ENCODE measurements at regions not wholly inside any gene's neighbourhood (a gene's known extent, or its start where the extent isn't known, plus 50 kb on each side); places are given as distances from the start of the nearest gene placed in this dataset.
"Not testable (repeated sequence)": the region's sequence is repeated elsewhere in the genome, so short reads cannot be mapped to it uniquely, and the experiment has no call there.

GRCh38 chr1:5727871-5728643 is 264.2 kb downstream of the NPHP4 start:
- Mint-ChIP-seq H3K4me1 (no peaks in the 10 kb centered on the region), H3K27ac (no peak overlapping the region), H3K9me3 (no peaks in the 10 kb centered on the region), H3K27me3 (peaks cover 5% of the 10 kb centered on the region), H3K4me3 (no peak overlapping the region), H3K36me3 (no peaks in the 10 kb centered on the region)
- POLR2A ChIA-PET = no interaction called here
- no peak for ATAC-seq (ENCODE audit: low read depth)
- peak; percentile 4 for DNase-seq

DNA sequence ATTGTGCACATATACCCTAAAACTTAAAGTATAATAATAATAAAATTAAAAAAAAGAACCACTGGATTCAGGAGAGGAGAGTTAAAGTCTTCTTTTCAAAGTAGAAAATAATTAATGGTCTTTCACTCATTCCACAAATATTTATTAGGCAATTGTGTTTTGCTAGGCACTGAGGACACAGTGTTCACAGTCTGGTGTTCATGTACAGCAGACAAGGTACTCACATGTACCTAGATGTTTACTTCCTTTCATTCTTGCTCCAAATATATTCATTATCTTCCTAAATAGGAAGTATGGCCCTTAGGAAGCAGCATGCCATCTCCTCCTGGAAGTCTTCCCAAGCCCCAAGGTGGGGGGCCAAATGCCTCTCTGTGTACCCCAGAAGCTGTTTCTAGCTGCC is 265.0 kb downstream of the NPHP4 start:
- H3K4me1 Mint-ChIP-seq = no peaks in the 10 kb centered on the region
- H3K9me3 Mint-ChIP-seq = no peaks in the 10 kb centered on the region
- POLR2A ChIA-PET = no interaction called here
- peaks cover 5% of the 10 kb centered on the region for H3K27me3 Mint-ChIP-seq
- ATAC-seq (ENCODE audit: low read depth) (no peak), DNase-seq (no peak)
- no peak overlapping the region for H3K27ac Mint-ChIP-seq
- H3K4me3 Mint-ChIP-seq = no peak overlapping the region
- no peaks in the 10 kb centered on the region for H3K36me3 Mint-ChIP-seq

DNA sequence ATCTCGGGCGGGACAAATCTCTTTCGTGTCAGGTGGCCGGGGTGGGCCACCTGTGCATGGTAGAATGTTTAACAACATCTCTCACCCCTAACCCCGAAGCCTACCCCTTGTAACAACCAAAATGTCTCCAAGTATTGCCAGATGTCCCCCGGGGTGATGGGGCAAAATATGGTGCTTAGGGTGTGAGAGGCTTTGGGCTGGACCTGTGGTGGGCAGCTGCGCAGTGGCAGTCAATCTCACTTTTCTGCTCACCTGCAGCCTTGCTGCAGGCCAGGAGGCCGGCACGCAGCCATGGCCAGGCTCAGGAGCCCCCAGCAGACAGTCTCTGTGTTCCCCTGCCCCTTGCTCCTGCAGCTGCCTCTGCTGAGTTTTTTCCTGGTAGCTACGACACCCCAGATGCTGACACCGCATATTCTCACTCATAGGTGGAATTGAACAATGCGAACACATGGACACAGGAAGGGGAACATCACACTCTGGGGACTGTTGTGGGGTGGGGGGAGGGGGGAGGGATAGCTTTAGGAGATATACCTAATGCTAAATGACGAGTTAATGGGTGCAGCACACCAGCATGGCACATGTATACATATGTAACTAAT is 265.5 kb downstream of the NPHP4 start:
- POLR2A ChIA-PET; H3K4me3 Mint-ChIP-seq; H3K27me3 Mint-ChIP-seq; H3K36me3 Mint-ChIP-seq; ATAC-seq (ENCODE audit: low read depth); H3K9me3 Mint-ChIP-seq; H3K27ac Mint-ChIP-seq; H3K4me1 Mint-ChIP-seq: not testable (repeated sequence)
- DNase-seq = peak; percentile 3

- POLR2A ChIA-PET = no interaction called here
- H3K4me1 Mint-ChIP-seq = no peaks in the 10 kb centered on the region
- no peaks in the 10 kb centered on the region for H3K9me3 Mint-ChIP-seq
- H3K27ac Mint-ChIP-seq = no peak overlapping the region
- ATAC-seq (ENCODE audit: low read depth) (no peak), DNase-seq (no peak)
- peaks cover 5% of the 10 kb centered on the region for H3K27me3 Mint-ChIP-seq
- no peaks in the 10 kb centered on the region for H3K36me3 Mint-ChIP-seq
- no peak overlapping the region for H3K4me3 Mint-ChIP-seq
Observed at GRCh38 chr1:5725855-5726585, 266.2 kb downstream of the NPHP4 start.

GRCh38 chr1:5725406-5725805 is 266.8 kb downstream of the NPHP4 start:
- Mint-ChIP-seq H3K36me3 (no peaks in the 10 kb centered on the region), H3K4me1 (no peaks in the 10 kb centered on the region), H3K27me3 (peaks cover 5% of the 10 kb centered on the region), H3K9me3 (no peaks in the 10 kb centered on the region), H3K4me3 (no peak overlapping the region), H3K27ac (no peak overlapping the region)
- no peak for DNase-seq
- POLR2A ChIA-PET = no interaction called here
- ATAC-seq (ENCODE audit: low read depth) = no peak

- ATAC-seq (ENCODE audit: low read depth) (no peak), DNase-seq (no peak)
- no peak overlapping the region for H3K27ac Mint-ChIP-seq
- H3K9me3 Mint-ChIP-seq = no peaks in the 10 kb centered on the region
- peaks cover 5% of the 10 kb centered on the region for H3K27me3 Mint-ChIP-seq
- no peaks in the 10 kb centered on the region for H3K4me1 Mint-ChIP-seq
- POLR2A ChIA-PET = no interaction called here
- no peaks in the 10 kb centered on the region for H3K36me3 Mint-ChIP-seq
- no peak overlapping the region for H3K4me3 Mint-ChIP-seq
Observed at GRCh38 chr1:5724847-5725246, 267.4 kb downstream of the NPHP4 start.

DNA sequence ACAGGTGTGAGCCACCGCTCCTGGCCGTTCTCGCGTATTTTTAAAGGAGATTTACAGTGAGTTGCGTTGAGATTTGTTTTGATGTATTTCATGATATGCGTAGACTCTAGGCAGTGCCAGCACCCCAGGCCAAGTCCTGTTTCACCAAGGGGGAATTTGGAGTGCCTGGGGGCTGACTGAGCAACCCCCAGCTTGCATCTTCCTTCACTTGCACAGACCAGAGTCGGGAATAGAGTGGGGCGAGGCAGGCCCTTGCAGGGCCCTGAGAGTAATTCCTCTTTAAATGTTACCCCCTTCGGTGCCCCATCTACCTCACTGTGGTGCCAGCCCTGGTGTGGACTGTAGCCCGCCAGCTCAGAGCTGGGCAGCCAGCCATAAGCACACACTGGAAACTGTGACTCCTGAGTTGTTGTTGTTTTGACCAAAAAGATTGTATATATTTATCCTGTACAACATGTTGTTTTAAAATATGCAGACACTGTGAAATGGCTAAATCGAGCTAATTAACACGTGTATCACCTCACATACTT is 269.5 kb downstream of the NPHP4 start:
- H3K27ac Mint-ChIP-seq = no peak overlapping the region
- DNase-seq = no peak
- ATAC-seq (ENCODE audit: low read depth) = no peak
- H3K36me3 Mint-ChIP-seq = no peaks in the 10 kb centered on the region
- no peaks in the 10 kb centered on the region for H3K9me3 Mint-ChIP-seq
- H3K4me1 Mint-ChIP-seq = no peaks in the 10 kb centered on the region
- H3K27me3 Mint-ChIP-seq = peaks cover 2% of the 10 kb centered on the region
- no peak overlapping the region for H3K4me3 Mint-ChIP-seq
- POLR2A ChIA-PET = no interaction called here

- H3K36me3 Mint-ChIP-seq = no peaks in the 10 kb centered on the region
- no peak for DNase-seq
- no peak for ATAC-seq (ENCODE audit: low read depth)
- H3K4me3 Mint-ChIP-seq = no peak overlapping the region
- no peaks in the 10 kb centered on the region for H3K9me3 Mint-ChIP-seq
- no peaks in the 10 kb centered on the region for H3K4me1 Mint-ChIP-seq
- peaks cover 2% of the 10 kb centered on the region for H3K27me3 Mint-ChIP-seq
- POLR2A ChIA-PET = no interaction called here
- no peak overlapping the region for H3K27ac Mint-ChIP-seq
Observed at GRCh38 chr1:5721634-5722215, 270.5 kb downstream of the NPHP4 start.

DNA sequence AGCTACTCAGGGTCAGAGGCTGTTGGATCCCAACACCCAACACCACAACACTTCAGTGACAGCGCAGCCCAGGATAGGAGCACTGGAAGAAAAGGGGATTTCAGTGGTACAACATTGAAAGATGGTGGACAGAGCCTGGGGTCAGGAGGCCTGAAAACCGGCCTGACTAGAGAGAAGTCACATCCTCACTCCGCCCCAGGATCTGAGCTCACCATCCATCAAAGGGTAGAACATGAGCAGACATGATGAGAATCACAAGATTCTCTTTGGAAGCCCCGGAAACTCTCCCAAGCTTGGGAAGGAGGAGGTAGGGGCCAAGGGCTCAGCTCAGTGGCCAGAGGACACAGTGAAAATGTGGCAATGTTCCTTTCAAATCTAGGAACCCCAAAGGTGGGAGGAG is 271.3 kb downstream of the NPHP4 start:
- peaks cover 2% of the 10 kb centered on the region for H3K27me3 Mint-ChIP-seq
- H3K9me3 Mint-ChIP-seq = no peaks in the 10 kb centered on the region
- no peak overlapping the region for H3K27ac Mint-ChIP-seq
- H3K4me1 Mint-ChIP-seq = no peaks in the 10 kb centered on the region
- no peak for DNase-seq
- POLR2A ChIA-PET = no interaction called here
- H3K36me3 Mint-ChIP-seq = no peaks in the 10 kb centered on the region
- no peak overlapping the region for H3K4me3 Mint-ChIP-seq
- no peak for ATAC-seq (ENCODE audit: low read depth)

DNA sequence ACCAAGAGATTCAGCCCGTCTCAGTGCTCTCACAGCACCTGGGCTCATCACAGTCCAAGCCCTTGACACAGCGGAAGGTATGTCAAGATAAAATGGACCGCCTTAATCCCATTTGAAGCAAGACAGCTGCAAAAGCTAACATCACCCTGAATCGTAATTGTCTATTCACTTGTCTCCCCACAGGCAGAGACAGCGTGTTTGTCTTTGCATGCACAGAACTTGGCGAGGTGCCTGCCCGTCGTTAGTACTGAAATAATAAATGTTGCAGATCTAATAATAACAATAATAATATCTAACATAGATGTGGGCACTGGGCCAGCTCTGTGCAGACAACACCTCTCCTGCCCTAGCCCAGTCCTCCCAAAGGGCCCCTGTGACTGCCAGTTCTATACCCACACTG is 271.7 kb downstream of the NPHP4 start:
- no peak for DNase-seq
- ATAC-seq (ENCODE audit: low read depth) = no peak
- POLR2A ChIA-PET = no interaction called here
- H3K9me3 Mint-ChIP-seq = peaks cover 1% of the 10 kb centered on the region
- no peak overlapping the region for H3K4me3 Mint-ChIP-seq
- H3K27ac Mint-ChIP-seq = no peak overlapping the region
- peaks cover 2% of the 10 kb centered on the region for H3K27me3 Mint-ChIP-seq
- H3K4me1 Mint-ChIP-seq = no peaks in the 10 kb centered on the region
- H3K36me3 Mint-ChIP-seq = no peaks in the 10 kb centered on the region

- DNase-seq = no peak
- POLR2A ChIA-PET = no interaction called here
- H3K27me3 Mint-ChIP-seq = peaks cover 2% of the 10 kb centered on the region
Observed at GRCh38 chr1:5720045-5720444, 272.2 kb downstream of the NPHP4 start.

DNA sequence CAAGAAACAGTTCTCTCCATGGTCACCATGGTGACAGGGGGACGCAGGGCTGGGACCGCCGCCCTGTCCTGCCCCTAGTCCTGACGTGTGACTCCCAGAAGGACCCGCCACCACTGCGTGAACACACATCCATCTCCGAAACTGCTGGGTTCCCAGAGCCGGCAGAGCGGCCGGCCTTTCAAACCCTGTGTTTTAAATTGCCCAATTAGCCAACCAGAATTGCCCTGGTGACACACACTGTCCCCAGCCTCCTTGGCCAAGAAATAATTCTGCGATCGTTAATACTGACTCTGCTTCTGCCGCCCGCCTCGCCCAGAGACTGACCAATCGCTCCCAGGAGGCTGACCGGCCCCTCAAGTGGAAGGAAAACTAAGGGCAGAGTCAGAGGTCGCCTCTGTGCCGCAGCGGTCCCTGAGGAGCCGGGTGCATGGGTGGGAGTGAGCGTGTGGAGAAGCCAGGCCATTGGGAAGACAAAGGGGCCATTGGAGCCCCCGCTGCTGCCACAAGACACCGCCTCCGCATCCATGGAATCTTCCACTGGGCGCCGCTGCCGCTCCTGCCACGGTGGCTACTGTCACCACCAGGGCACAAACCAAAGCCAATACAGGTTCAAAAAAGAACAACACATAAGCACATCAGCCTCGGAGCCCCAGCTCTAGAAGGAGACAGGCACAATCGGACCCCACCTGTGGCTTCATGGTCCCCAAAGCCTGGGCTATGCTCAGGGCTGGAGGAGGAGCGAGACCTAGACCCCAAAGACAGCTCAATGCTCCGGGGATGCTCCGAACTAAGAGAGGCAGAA is 273.2 kb downstream of the NPHP4 start:
- H3K9me3 Mint-ChIP-seq = peaks cover 1% of the 10 kb centered on the region
- no peaks in the 10 kb centered on the region for H3K36me3 Mint-ChIP-seq
- POLR2A ChIA-PET = no interaction called here
- H3K27me3 Mint-ChIP-seq = peaks cover 2% of the 10 kb centered on the region
- ATAC-seq (ENCODE audit: low read depth) = no peak
- H3K4me1 Mint-ChIP-seq = no peaks in the 10 kb centered on the region
- no peak for DNase-seq
- no peak overlapping the region for H3K27ac Mint-ChIP-seq
- no peak overlapping the region for H3K4me3 Mint-ChIP-seq

More at GRCh38 chr1:5720045-5720444, 272.2 kb downstream of the NPHP4 start:
- H3K4me1 Mint-ChIP-seq = no peaks in the 10 kb centered on the region
- H3K36me3 Mint-ChIP-seq = no peaks in the 10 kb centered on the region
- no peak for ATAC-seq (ENCODE audit: low read depth)
- peaks cover 1% of the 10 kb centered on the region for H3K9me3 Mint-ChIP-seq
- H3K4me3 Mint-ChIP-seq = no peak overlapping the region
- H3K27ac Mint-ChIP-seq = no peak overlapping the region

DNA sequence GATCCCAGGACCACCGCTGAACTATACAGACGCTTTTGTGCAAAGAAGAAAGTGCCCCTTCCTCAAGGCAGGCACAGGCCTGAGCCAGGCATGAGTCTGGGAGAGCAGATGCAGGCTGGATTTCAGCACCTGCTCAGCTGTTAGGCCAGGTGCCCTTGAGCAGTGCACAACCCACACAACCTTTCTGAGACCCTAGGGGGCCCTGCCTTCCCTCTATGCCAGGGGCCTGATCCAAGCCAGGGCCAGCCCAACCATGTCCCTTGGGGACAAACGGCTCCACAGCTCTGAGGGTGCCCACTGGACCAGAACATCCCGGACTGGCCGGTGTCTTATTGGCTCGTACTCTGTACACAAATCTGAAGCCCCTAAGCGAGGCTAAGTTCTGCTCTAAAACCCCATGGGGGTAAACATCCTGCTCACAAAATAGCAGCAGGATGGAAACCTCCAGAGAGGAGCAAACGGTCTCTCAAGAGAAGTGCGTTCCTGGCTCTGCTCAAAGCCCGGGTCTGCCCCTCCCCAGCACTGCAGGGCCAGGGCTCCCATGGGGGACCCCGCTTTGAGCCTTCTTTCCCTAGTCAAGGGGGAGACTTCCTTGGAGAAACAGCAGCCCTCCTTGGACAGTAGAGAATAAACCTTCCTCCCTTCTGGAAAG is 275.1 kb downstream of the NPHP4 start:
- no peaks in the 10 kb centered on the region for H3K36me3 Mint-ChIP-seq
- peaks cover 1% of the 10 kb centered on the region for H3K9me3 Mint-ChIP-seq
- no peak for ATAC-seq (ENCODE audit: low read depth)
- no peaks in the 10 kb centered on the region for H3K27me3 Mint-ChIP-seq
- H3K4me3 Mint-ChIP-seq = no peak overlapping the region
- no peak for DNase-seq
- no peak overlapping the region for H3K27ac Mint-ChIP-seq
- POLR2A ChIA-PET = no interaction called here
- H3K4me1 Mint-ChIP-seq = no peaks in the 10 kb centered on the region
